ENCODE measurements at regions not wholly inside any gene's neighbourhood (a gene's known extent, or its start where the extent isn't known, plus 50 kb on each side); places are given as distances from the start of the nearest gene placed in this dataset.

DNA sequence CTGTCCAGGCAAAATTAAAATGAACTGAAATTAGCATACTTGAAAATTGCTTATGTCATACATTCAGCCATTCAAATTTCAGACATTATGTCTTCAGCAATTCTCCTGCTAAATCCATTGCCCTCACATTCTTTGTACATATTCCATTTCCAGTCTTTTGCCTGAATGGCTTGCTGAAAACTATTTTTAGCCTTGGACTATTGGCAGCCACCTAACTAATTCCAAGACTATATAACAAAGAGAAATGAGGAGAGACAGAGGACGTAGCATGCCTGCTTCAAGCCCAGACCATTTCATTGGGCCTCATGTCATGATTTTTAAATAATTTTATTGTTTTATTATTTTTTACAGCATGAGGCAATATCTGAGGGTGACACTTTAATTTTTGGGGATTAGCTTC, 100.3 kb downstream of the MRPS30 start:
- TF ChIP-seq JUND (IDR thresholded peaks at IDR 0.05; ENCODE audit: low read depth), result no peak
- DNase-seq (ENCODE audit: low read depth in 1 of 2, low spot score in 1 of 2), result no peak
- in situ Hi-C loops (cut with HindIII; ENCODE audit: low pct_unique_long_range_greater_than_20kb, low sequenced_read_pairs), result no loop called here

DNA sequence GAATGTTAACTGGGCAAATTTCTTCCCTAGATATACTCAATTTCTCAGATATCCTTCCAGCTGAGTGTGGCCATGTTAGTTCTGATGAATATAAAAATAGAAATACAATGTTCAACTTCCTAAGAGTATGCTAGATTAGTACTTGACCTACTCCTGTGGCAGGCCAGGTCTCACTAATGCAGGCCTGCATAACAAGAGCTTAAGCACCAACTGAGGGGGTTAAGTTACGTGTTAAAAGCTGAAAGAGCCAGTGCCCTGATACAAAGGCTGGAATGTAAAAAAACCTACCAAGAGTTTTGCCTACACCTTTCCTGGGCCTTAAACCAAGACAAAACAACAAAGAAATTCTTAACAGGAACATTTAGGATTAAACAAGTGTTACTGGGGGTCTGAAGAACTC, 102.8 kb downstream of the MRPS30 start:
- TF ChIP-seq JUND (IDR thresholded peaks at IDR 0.05; ENCODE audit: low read depth), result no peak
- in situ Hi-C loops (cut with HindIII; ENCODE audit: low pct_unique_long_range_greater_than_20kb, low sequenced_read_pairs), result no loop called here
- no peak for DNase-seq (ENCODE audit: low read depth in 1 of 2, low spot score in 1 of 2)

DNA sequence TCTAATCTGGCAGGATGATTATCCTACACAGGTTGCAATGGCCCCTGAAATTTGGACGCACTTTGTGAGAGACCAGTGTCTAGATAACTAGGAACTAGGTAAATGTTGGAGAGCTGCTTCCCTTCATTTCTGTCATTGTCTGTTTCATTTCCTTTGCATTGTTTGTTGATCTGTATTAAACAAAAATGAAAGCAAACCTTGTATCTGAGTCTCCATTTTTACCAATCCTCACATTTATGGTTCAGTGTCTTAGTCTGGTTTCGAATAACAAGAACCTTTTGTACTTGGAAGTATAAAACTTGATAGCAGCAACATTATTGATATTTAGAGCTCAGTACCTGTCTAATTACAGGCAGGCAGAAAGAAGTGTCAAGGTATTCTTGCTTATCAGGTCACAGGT, 105.5 kb downstream of the MRPS30 start:
- in situ Hi-C loops (cut with HindIII; ENCODE audit: low pct_unique_long_range_greater_than_20kb, low sequenced_read_pairs), result no loop called here
- TF ChIP-seq JUND (IDR thresholded peaks at IDR 0.05; ENCODE audit: low read depth), result no peak
- DNase-seq (ENCODE audit: low read depth in 1 of 2, low spot score in 1 of 2), result no peak

DNA sequence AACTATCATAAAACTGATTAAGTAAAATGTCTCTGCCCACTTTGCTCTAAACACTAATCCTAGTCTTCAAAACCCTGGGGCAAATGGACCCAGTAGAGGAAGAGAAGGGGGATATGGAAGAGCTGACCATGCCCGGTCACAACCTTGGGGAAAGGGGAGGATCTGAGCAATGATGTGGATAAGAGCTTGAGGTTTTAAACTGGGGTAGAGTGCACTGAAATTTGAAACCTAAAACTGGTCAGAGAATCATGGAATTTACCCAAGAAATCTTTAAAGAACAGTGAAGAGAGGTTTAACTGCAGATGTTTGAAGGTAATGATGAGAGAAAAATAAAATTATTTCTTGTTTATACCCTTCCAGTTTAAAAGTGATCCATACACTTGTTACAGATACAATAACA, 110.8 kb downstream of the MRPS30 start:
- TF ChIP-seq JUND (IDR thresholded peaks at IDR 0.05; ENCODE audit: low read depth), result no peak
- no peak for DNase-seq (ENCODE audit: low read depth in 1 of 2, low spot score in 1 of 2)
- in situ Hi-C loops (cut with HindIII; ENCODE audit: low pct_unique_long_range_greater_than_20kb, low sequenced_read_pairs), result no loop called here

DNA sequence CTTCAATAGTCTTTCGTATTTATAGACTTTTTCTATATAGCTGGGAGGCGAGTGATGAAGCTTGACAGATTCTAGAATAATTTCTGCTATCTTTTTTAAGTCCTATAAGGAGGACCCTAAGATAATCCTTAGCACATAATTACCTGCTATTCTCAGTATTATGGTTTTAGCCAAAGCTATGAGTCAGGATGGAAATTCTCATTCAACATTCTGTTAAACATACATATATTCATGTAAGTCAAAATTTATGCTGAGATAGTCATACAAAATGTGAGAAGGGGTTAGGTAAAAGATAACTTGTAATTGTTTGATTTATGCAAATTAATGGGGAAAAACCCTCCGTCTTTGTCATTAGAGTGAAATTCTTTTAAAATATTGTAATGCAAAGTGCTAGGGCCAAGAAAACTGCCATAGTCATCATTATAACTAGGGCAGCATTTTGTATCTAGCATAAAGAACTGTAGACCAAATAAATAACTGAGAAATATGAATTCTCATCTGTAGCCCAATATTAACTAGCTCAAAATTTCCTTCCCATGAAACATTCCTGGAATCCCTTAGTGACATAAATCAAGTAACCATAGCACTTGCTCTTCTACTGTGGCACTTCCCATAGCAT, 118.5 kb downstream of the MRPS30 start:
- no peak for TF ChIP-seq JUND (IDR thresholded peaks at IDR 0.05; ENCODE audit: low read depth)
- DNase-seq (ENCODE audit: low read depth in 1 of 2, low spot score in 1 of 2), result no peak
- in situ Hi-C loops (cut with HindIII; ENCODE audit: low pct_unique_long_range_greater_than_20kb, low sequenced_read_pairs), result no loop called here

DNA sequence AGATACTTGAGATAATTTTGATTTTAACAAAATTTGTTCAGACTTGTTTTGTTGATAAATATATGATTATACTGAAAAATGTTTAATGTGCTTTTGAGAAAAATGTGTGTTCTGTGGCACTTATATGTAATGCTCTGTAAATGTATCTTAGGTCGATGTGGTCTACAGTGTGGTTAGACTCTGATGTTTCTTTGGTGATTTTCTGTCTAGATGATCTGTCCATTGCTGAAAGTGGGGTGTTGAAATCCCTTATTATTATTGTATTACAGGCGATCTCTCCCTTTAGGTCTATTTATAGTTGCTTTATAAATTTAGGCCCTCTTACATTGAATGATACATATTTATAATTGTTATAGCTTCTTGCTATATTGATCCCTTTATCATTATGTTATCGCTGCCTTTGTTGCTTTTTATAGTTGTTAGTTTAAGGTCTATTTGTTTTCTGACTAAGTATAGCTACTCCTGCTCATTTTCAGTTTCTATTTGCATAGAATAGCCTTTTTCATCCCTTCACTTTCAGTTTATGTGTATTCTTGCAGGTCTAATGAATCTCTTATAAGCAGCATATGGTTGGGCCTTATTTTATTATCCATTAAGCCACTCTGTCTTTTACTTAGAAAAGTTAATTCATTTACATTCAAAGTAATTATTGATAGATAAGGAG, 124.3 kb downstream of the MRPS30 start:
- DNase-seq (ENCODE audit: low read depth in 1 of 2, low spot score in 1 of 2), result no peak
- TF ChIP-seq JUND (IDR thresholded peaks at IDR 0.05; ENCODE audit: low read depth), result no peak
- in situ Hi-C loops (cut with HindIII; ENCODE audit: low pct_unique_long_range_greater_than_20kb, low sequenced_read_pairs), result no loop called here

DNA sequence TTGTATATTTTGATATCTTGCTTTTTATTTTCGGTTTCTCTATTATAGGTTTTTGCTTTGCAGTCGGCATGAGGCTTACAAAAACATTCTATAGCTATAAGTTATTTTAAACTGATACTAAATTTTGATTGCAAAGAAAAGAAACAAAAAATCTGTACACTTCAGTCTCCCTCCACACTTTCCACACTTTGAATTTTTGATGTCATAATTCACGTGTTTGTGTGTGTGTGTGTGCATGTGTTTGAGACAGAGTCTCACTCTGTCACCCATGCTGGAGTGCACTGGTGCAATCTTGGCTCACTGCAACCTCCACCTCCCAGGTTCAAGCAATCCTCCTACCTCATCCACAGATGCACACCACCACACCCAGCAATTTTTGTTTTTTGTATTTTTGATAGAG, 124.9 kb downstream of the MRPS30 start:
- no peak for TF ChIP-seq JUND (IDR thresholded peaks at IDR 0.05; ENCODE audit: low read depth)
- no peak for DNase-seq (ENCODE audit: low read depth in 1 of 2, low spot score in 1 of 2)
- in situ Hi-C loops (cut with HindIII; ENCODE audit: low pct_unique_long_range_greater_than_20kb, low sequenced_read_pairs), result no loop called here

DNA sequence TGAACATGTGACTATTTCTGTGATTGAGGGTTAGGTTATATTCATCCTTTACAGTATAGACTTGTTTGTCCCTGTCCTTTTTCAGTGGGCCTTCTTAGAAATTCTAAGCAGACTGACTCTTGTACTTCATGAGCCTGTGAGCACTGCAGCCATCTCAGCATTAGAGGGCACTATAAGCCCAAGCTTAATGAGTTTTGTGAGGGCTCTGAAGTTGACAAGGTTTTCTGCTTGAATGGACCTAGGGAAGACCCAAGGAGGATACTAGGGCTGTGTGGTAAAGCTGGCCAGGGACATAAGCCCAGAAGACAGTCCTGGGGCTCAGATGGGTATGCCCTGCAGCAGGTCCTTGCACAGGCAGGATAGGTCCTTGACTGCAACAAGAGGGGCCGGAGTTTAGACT, 126.5 kb downstream of the MRPS30 start:
- in situ Hi-C loops (cut with HindIII; ENCODE audit: low pct_unique_long_range_greater_than_20kb, low sequenced_read_pairs), result no loop called here
- peak in 1 of 2 experiments; percentile 67 for DNase-seq (ENCODE audit: low read depth in 1 of 2, low spot score in 1 of 2)
- no peak for TF ChIP-seq JUND (IDR thresholded peaks at IDR 0.05; ENCODE audit: low read depth)

DNA sequence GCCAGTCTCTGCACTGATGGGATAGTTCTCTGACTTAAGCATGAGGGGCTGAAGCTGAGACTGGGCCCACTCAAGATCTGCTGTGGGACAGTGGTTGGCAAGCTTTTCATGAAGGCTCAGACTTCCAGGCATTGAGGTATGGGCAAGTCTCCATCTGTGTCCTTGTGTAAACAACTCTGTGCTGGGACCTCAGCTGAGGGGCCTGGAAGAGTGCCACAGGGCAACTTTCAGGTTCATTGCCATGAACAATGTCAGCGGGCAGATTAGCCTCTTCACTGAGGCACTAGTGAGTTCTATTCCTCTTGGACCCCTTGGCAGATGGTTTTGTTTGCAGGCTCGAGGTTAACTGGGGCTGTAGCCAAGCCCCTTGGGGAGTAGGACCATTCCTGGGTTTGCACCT, 127.1 kb downstream of the MRPS30 start:
- in situ Hi-C loops (cut with HindIII; ENCODE audit: low pct_unique_long_range_greater_than_20kb, low sequenced_read_pairs), result no loop called here
- no peak for DNase-seq (ENCODE audit: low read depth in 1 of 2, low spot score in 1 of 2)
- TF ChIP-seq JUND (IDR thresholded peaks at IDR 0.05; ENCODE audit: low read depth), result no peak

DNA sequence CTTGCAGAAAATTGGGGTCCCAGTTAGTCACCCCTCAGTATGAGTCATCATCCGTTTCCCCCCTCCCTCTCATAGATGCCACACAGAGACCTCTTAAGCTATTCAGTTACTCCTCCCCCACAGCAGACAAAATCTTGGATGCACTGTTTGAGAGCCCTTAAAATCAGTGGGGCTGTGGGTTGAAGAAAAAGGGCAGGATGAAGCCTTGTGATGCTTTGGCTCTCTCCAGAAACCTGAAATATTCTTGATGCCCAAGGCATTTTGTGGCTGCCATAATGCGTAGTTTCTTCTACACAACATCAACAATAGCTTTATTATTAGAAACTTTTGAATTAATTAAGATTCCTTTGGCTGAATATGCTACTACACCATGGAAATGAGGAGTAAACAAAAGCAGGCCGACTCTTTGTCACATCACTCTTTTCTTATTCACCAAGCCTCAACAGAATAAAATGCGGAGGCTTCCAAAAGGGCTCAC, 133.8 kb downstream of the MRPS30 start:
- in situ Hi-C loops (cut with HindIII; ENCODE audit: low pct_unique_long_range_greater_than_20kb, low sequenced_read_pairs), result no loop called here
- DNase-seq (ENCODE audit: low read depth in 1 of 2, low spot score in 1 of 2), result no peak
- TF ChIP-seq JUND (IDR thresholded peaks at IDR 0.05; ENCODE audit: low read depth), result no peak

DNA sequence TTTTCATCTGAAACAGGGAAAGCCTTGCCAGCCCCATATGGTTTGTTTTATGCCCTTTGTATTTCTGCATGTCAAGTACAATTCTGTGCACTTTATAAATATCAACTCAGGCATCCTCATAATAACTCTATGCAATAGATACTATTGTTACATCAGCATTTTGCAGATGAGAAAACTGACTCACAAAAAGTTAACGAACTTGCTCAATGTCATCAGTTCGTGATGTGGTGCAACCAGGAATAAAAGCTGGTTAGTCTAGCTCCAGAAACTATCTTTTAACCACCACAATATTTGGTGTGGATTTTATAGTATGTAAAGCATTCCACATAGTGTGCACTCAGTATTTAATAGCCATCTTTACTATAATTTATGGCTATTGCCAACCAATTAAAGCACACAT, 134.9 kb downstream of the MRPS30 start:
- in situ Hi-C loops (cut with HindIII; ENCODE audit: low pct_unique_long_range_greater_than_20kb, low sequenced_read_pairs), result no loop called here
- no peak for TF ChIP-seq JUND (IDR thresholded peaks at IDR 0.05; ENCODE audit: low read depth)
- no peak for DNase-seq (ENCODE audit: low read depth in 1 of 2, low spot score in 1 of 2)

DNA sequence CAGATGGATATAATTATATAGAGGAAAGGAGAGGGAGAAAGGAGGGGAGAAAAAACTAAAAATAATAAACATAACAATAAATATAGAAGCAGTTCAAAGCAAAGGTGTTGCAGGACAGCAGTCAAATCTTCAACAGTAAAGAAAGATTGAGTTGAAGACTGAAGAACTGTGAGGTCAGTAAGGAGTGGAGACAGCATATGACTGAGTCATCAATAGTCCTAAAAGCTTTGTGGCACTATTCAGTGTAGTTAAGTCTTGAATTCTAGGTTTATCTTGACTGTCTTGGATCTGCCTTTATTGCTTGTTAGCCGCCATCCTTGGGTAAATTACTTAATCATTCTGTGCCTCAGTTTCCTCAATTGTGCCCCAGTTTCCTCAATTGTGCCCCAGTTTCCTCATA, 137.0 kb downstream of the MRPS30 start:
- no peak for DNase-seq (ENCODE audit: low read depth in 1 of 2, low spot score in 1 of 2)
- TF ChIP-seq JUND (IDR thresholded peaks at IDR 0.05; ENCODE audit: low read depth), result no peak
- in situ Hi-C loops (cut with HindIII; ENCODE audit: low pct_unique_long_range_greater_than_20kb, low sequenced_read_pairs), result no loop called here

DNA sequence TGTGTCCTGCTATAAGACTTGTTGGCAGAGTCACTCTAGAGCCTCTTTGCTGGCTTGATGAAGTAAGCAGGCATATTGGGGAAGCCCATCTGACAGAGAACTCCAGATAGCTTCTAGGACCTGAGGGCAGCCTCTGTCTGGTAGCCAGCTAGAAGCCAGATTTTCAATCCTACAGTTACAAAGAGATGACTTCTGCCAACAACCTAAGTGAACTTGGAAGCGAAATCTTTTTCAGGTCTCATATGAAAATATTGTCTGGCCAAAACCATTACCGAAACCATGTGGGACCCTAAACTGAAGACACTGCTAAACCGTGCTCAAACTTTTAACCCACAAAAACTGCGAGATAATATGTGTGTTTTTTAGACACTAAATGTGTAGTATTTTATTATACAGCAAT, 140.9 kb downstream of the MRPS30 start:
- in situ Hi-C loops (cut with HindIII; ENCODE audit: low pct_unique_long_range_greater_than_20kb, low sequenced_read_pairs), result no loop called here
- TF ChIP-seq JUND (IDR thresholded peaks at IDR 0.05; ENCODE audit: low read depth), result no peak
- no peak for DNase-seq (ENCODE audit: low read depth in 1 of 2, low spot score in 1 of 2)

DNA sequence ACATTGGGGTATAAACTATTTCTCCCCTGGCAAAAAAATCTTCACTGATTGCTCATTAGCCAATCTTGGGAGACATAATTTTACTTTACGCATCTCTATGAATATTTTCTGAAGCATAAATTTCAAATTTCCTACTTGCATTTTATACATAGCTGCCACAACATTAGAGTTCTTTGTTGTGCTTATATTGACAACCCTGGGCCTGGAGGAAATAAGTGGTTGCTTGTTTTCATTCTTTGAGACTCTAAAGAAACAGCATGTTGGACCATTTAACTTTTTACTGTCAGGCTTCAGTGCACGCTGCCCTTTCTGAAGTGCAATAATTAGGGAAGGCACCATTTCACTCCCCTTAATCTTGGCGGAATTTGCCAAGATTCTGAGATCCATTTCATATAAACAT, 142.6 kb downstream of the MRPS30 start:
- DNase-seq (ENCODE audit: low read depth in 1 of 2, low spot score in 1 of 2), result no peak
- no peak for TF ChIP-seq JUND (IDR thresholded peaks at IDR 0.05; ENCODE audit: low read depth)
- in situ Hi-C loops (cut with HindIII; ENCODE audit: low pct_unique_long_range_greater_than_20kb, low sequenced_read_pairs), result no loop called here

All from T47D (cell line).